Skeletal muscle tissue (tissue), 3 donors: ENCODE measurements at regions not wholly inside any gene's neighbourhood (a gene's known extent, or its start where the extent isn't known, plus 50 kb on each side); places are given as distances from the start of the nearest gene placed in this dataset.

Experiments used
- H3K27ac ChIP-seq: one replicate; pipeline ENCODE4 v1.7.0; 2013; ENCODE audit warnings: mild to moderate bottlenecking, low read depth, low read length, inconsistent platforms
- H3K27me3 ChIP-seq, 3 donors: one replicate each; pipeline ENCODE4 v1.7.0; 2013; ENCODE audit warnings: low read length in 3 of 3; ENCODE audit not compliant: control insufficient read depth in 3 of 3, insufficient read depth in 3 of 3
- H3K36me3 ChIP-seq, 3 donors: one replicate each; pipeline ENCODE4 v1.7.0; 2013; ENCODE audit warnings: low read length in 3 of 3; ENCODE audit not compliant: control insufficient read depth in 3 of 3, insufficient read depth in 3 of 3
- H3K4me1 ChIP-seq, 3 donors: one replicate each; pipeline ENCODE4 v1.7.0; 2013; ENCODE audit warnings: low read length in 3 of 3, mild to moderate bottlenecking in 3 of 3; ENCODE audit not compliant: control insufficient read depth in 3 of 3, insufficient read depth in 3 of 3
- H3K4me3 ChIP-seq, 3 donors: one replicate each; pipeline ENCODE4 v1.7.0; 2013; ENCODE audit warnings: low read length in 3 of 3
- H3K9ac ChIP-seq, 3 donors: one replicate each; pipeline ENCODE4 v1.7.0; 2013; ENCODE audit warnings: low read length in 3 of 3, mild to moderate bottlenecking in 3 of 3, moderate library complexity in 2 of 3, low read depth in 1 of 3
- H3K9me3 ChIP-seq, 3 donors: one replicate each; pipeline ENCODE4 v1.7.0; 2013; ENCODE audit warnings: low read length in 3 of 3; ENCODE audit not compliant: control insufficient read depth in 3 of 3
- donor health status: Osteomylitis.

DNA sequence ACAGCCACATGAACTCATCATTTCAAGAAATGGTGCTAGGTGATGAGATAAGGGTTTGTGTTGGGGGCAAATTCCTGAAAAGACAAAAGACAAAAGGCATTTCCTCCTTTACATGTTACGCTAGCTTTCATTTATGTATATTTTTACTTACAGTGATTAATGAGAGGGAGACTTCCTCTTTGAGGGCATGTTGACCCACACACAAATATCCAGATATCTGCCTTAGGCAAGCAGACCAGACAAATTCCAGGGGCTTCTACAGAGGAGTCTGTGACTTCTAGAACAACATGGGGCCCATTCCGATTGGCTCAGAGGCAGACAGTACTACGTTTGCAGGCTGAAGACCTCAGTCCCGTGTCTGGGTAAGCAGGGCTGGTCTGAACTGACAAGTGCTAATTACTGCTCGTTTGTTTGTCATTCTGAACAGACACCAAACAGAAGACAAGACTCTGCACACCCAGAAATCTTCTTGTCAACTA, 74.8 kb upstream of the ST6GAL2 start:
- H3K27ac ChIP-seq: no peak overlapping the region
- no peak overlapping the region for H3K4me3 ChIP-seq
- no peak overlapping the region for H3K9ac ChIP-seq
- no peaks in the 10 kb centered on the region for H3K4me1 ChIP-seq
- peaks cover 0 to 2% (median 0%) of the 10 kb centered on the region in 3 donors for H3K27me3 ChIP-seq
- H3K36me3 ChIP-seq: no peaks in the 10 kb centered on the region
- no peaks in the 10 kb centered on the region for H3K9me3 ChIP-seq

DNA sequence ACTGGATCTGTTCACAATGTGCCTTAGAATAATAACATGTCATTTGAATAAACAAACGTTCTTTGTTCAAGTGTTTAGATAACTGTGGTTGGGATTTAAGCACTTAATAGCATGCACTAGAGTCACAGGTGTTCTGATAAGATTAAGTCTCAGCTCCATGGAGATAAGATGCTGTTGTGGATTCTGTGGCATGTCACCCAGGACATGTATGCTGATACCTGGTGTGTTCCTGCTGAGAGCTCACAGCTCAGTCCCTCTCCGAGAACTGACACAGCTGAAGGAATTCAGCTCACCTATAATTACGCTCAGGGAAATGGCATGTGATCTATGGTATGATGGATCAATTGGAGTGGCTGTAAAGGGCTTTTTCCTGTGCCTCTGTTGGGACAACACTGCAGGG, 75.4 kb upstream of the ST6GAL2 start:
- Histone ChIP-seq H3K9me3 (no peaks in the 10 kb centered on the region), H3K4me3 (no peak overlapping the region), H3K27ac (no peak overlapping the region), H3K4me1 (no peaks in the 10 kb centered on the region), H3K9ac (no peak overlapping the region), H3K36me3 (no peaks in the 10 kb centered on the region), H3K27me3 (peaks cover 0 to 2% (median 0%) of the 10 kb centered on the region in 3 donors)

DNA sequence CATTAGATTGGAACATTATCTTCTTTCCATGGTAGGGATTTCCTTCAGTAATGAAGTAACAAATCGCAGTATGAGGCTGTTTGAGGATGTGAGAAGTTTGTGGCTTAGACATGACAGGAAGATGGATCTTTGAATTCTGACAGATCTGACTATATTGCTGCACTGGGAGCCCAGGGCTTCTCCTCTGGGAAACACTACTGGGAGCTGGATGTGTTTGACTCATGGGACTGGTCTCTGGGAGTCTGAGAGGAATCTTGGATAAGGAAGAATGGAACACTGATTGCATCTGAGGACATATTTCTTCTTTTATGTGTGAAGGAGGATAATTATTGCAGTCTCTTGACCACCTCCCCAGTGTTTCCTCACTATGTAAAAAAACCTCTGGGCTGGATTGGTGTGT, 77.2 kb upstream of the ST6GAL2 start:
- Histone ChIP-seq H3K36me3 (no peaks in the 10 kb centered on the region), H3K4me3 (no peak overlapping the region), H3K9me3 (no peaks in the 10 kb centered on the region), H3K4me1 (no peaks in the 10 kb centered on the region), H3K27me3 (no peaks in the 10 kb centered on the region), H3K27ac (no peak overlapping the region), H3K9ac (no peak overlapping the region)

DNA sequence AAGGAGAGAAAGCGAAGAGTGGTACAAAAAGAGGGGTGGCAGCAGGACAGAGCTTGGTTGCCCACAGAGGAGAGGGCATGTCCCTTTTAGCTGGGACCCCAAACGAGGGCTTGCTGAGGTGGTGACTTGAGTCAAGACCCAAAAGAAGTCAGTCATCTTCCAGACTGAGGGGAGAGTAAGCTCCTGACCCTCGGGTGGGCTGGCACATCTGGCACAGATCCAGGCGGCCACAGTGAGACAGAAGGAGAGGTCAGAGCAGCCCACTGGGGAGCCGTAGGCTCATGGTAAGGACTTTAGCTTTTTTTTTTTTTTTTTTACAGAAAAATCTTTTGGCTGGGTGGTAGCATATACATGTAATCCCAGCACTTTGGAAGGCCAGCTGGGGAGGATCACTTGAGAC, 77.9 kb upstream of the ST6GAL2 start:
- no peak overlapping the region for H3K9ac ChIP-seq
- H3K27me3 ChIP-seq: no peaks in the 10 kb centered on the region
- H3K4me3 ChIP-seq: no peak overlapping the region
- H3K27ac ChIP-seq: no peak overlapping the region
- H3K9me3 ChIP-seq: no peaks in the 10 kb centered on the region
- no peaks in the 10 kb centered on the region for H3K36me3 ChIP-seq
- no peaks in the 10 kb centered on the region for H3K4me1 ChIP-seq

DNA sequence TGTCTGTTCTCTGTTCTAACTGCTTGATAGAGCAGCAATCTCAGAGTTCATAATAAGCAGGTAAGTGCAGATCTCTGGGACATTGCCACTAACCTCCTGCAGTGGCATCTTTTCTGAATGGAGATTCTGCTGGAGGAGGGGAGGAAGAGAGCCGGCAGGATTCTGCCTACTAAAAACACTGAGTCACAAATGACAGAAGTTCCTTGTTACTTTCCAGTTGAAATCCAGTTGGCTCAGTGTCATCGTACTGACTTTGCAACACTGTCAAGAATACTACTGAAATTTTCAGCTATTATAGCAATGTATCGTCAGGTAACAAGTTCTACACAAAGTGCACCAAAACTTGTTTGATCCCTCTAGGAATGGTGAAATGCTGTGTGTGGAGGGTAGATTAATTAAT, 79.6 kb upstream of the ST6GAL2 start:
- H3K9me3 ChIP-seq: no peaks in the 10 kb centered on the region
- H3K9ac ChIP-seq: no peak overlapping the region
- H3K36me3 ChIP-seq: no peaks in the 10 kb centered on the region
- no peak overlapping the region for H3K4me3 ChIP-seq
- H3K4me1 ChIP-seq: no peaks in the 10 kb centered on the region
- no peak overlapping the region for H3K27ac ChIP-seq
- no peaks in the 10 kb centered on the region for H3K27me3 ChIP-seq

DNA sequence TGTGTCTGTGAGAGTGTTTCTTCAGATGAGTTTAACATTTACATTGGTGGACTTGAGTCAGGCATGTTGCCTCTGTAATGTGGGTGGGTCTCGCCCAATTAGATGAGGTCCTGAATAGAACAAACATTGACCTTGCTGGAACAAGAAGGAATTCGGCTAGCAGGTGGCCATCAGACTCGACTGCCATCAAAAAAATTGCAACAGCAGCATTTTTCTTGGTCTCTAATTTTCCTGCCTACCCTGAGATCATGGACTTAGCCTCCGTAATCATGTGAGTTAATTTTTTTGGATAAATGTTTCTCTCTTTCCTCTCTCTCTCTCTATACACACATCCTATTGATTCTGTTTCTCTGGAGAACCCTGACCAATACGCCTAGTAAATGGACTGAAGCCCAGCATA, 83.8 kb upstream of the ST6GAL2 start:
- H3K4me3 ChIP-seq: no peak overlapping the region
- H3K27me3 ChIP-seq: no peaks in the 10 kb centered on the region
- no peaks in the 10 kb centered on the region for H3K9me3 ChIP-seq
- H3K9ac ChIP-seq: no peak overlapping the region
- H3K4me1 ChIP-seq: no peaks in the 10 kb centered on the region
- no peak overlapping the region for H3K27ac ChIP-seq
- no peaks in the 10 kb centered on the region for H3K36me3 ChIP-seq

DNA sequence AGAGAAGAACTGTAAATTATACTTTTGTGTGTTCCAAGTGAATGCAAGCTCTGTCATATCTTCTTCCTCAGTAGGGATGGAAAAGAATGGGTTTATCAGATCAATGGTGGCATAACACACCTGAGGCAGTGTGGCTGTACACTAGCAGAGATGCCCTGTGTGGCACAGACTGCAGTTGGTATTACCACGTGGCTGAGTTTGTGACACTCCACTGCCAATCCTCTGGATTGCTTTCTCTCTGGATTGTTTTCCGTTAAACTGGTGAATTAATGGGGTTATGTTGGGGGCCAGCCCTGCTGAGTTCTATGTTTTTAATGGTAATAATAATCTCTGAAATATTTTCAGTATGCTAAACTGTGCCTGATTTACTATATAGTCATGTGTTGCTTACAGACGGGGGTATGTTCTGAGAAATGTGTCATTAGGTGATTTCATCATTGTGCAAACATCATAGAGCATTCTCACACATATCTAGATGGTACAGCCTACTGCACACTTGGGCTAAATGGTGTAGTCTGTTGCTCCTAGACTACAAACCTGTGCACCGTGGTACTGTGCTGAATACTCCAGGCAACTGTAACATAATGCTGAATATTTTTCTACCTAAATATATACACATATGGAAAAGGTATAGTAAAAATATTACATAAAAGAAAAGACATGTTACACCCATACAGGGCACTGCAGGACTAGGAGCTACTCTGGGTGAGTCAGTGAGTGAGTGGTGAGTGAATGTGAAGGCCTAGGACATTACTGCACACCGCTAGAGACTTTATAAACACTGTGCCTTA, 84.7 kb upstream of the ST6GAL2 start:
- H3K27ac ChIP-seq: no peak overlapping the region
- no peak overlapping the region for H3K9ac ChIP-seq
- no peaks in the 10 kb centered on the region for H3K27me3 ChIP-seq
- H3K36me3 ChIP-seq: no peaks in the 10 kb centered on the region
- H3K4me1 ChIP-seq: no peaks in the 10 kb centered on the region
- no peak overlapping the region for H3K4me3 ChIP-seq
- H3K9me3 ChIP-seq: no peaks in the 10 kb centered on the region

DNA sequence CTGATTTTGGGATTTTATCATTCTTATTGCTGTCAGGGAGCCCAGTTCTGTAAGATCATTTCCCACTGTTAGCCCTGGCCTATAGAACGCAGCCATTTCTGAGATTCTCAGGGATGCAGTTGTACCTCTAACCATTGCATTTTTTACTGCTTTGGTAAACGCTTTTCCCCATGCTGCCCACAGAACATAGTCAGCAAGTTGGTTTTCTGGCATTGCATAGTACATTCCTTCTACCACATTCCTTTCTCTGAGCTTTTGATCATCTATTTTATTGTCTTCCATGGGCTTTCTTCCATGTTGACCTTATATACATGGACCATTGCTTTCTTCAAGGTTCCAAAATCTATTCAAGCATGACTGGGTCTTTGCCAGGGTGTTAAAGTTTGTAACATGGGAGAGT, 86.8 kb upstream of the ST6GAL2 start:
- no peaks in the 10 kb centered on the region for H3K27me3 ChIP-seq
- no peaks in the 10 kb centered on the region for H3K4me1 ChIP-seq
- H3K9me3 ChIP-seq: no peaks in the 10 kb centered on the region
- H3K27ac ChIP-seq: no peak overlapping the region
- H3K4me3 ChIP-seq: no peak overlapping the region
- no peaks in the 10 kb centered on the region for H3K36me3 ChIP-seq
- H3K9ac ChIP-seq: no peak overlapping the region

DNA sequence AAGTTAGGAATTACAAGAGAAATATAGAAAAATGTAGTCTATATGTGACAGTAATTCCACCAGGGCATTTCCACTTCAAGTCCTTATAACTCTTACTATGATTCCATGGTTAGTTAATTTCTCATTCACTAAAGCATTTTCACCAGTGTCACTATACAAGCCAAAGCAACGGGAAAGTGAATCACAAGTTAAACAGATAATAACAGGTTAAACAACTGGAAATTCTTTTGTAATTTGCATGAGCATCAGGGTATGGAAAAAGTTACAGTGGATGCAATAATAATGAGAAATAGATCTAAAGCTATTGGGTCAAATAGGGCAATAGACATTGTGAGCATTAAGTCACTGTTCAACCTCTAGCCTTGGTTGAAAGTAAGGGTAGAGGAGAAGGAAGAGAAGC, 88.9 kb upstream of the ST6GAL2 start:
- Histone ChIP-seq H3K9ac (no peak overlapping the region), H3K9me3 (no peaks in the 10 kb centered on the region), H3K27me3 (no peaks in the 10 kb centered on the region), H3K4me1 (no peaks in the 10 kb centered on the region), H3K27ac (no peak overlapping the region), H3K4me3 (no peak overlapping the region), H3K36me3 (no peaks in the 10 kb centered on the region)

DNA sequence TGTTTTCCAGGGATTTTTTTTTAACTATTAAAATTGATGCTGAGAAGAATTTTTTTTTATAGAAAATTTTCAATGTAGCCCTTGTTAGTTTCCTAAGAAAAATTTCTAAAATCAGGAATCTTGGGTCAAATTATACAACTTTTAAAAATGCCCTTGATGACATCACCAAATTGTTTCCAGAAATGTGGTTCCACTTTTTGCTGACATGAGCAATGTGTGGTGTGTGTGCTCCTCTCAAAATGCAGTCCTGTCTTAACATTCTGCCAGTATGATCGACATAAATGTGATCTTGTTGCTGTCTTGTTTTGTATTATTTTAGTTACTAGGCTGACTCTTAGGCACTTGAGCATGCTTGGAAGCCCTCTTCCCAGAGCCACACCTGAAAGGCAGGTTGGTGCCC, 89.7 kb upstream of the ST6GAL2 start:
- Histone ChIP-seq H3K27me3 (no peaks in the 10 kb centered on the region), H3K9me3 (no peaks in the 10 kb centered on the region), H3K4me3 (no peak overlapping the region), H3K36me3 (no peaks in the 10 kb centered on the region), H3K4me1 (no peaks in the 10 kb centered on the region), H3K27ac (no peak overlapping the region), H3K9ac (no peak overlapping the region)
